Stimulated activated CD8-positive, alpha-beta memory T cell treated with anti-CD3 and anti-CD28 coated beads, Interleukin-4, amount 100 ng/mL, for 1 hour (primary cell): ENCODE measurements at regions not wholly inside any gene's neighbourhood (a gene's known extent, or its start where the extent isn't known, plus 50 kb on each side); places are given as distances from the start of the nearest gene placed in this dataset.

Experiments used
- DNase-seq, 2 donors: peaks; one replicate each; pipeline ENCODE4 v3.0.0-alpha.2; 2020; ENCODE audit warnings: low read depth in 2 of 2, low spot score in 1 of 2

- DNase-seq = no peak
These were observed 148.0 kb upstream of the SLC14A2 start for GRCh38 chr18:45467293-45467692.

- DNase-seq = no peak
These were observed 147.3 kb upstream of the SLC14A2 start for GRCh38 chr18:45467945-45468344.

GRCh38 chr18:45478889-45479288 lies 136.4 kb upstream of the SLC14A2 start:
- no peak for DNase-seq

GRCh38 chr18:45480219-45481015 lies 134.9 kb upstream of the SLC14A2 start:
- DNase-seq = no peak

GRCh38 chr18:45481821-45482220 lies 133.5 kb upstream of the SLC14A2 start:
- DNase-seq = no peak

GRCh38 chr18:45482286-45482685 lies 133.0 kb upstream of the SLC14A2 start:
- no peak for DNase-seq

- no peak for DNase-seq
These were observed 127.7 kb upstream of the SLC14A2 start for GRCh38 chr18:45487581-45487980.

- DNase-seq = no peak
These were observed 126.6 kb upstream of the SLC14A2 start for GRCh38 chr18:45488645-45489044.

GRCh38 chr18:45493830-45494229 lies 121.4 kb upstream of the SLC14A2 start:
- DNase-seq = no peak

- no peak for DNase-seq
These were observed 120.5 kb upstream of the SLC14A2 start for GRCh38 chr18:45494811-45495210.

- DNase-seq = no peak
These were observed 118.5 kb upstream of the SLC14A2 start for GRCh38 chr18:45496741-45497140.

GRCh38 chr18:45497595-45498286 lies 117.5 kb upstream of the SLC14A2 start:
- no peak for DNase-seq

GRCh38 chr18:45498287-45498658 lies 117.0 kb upstream of the SLC14A2 start:
- DNase-seq = no peak

- no peak for DNase-seq
These were observed 111.3 kb upstream of the SLC14A2 start for GRCh38 chr18:45503990-45504389.

GRCh38 chr18:45505497-45506206 lies 109.6 kb upstream of the SLC14A2 start:
- no peak for DNase-seq

- no peak for DNase-seq
These were observed 108.3 kb upstream of the SLC14A2 start for GRCh38 chr18:45506951-45507350.

GRCh38 chr18:45509535-45509934 lies 105.7 kb upstream of the SLC14A2 start:
- no peak for DNase-seq

GRCh38 chr18:45510656-45511055 lies 104.6 kb upstream of the SLC14A2 start:
- DNase-seq = no peak

GRCh38 chr18:45512363-45512953 lies 102.8 kb upstream of the SLC14A2 start:
- DNase-seq = no peak

GRCh38 chr18:45517181-45517741 lies 98.0 kb upstream of the SLC14A2 start:
- DNase-seq = no peak
